ENCODE measurements at regions not wholly inside any gene's neighbourhood (a gene's known extent, or its start where the extent isn't known, plus 50 kb on each side); places are given as distances from the start of the nearest gene placed in this dataset.

- H3K27ac ChIP-seq (ENCODE audit: low read length) = no peak overlapping the region
- H3K27me3 ChIP-seq (ENCODE audit: insufficient read depth, low read depth, low read length) = no peaks in the 10 kb centered on the region
- H3K9me3 ChIP-seq (ENCODE audit: low read length) = no peaks in the 10 kb centered on the region
- no peak overlapping the region for H3K4me3 ChIP-seq (ENCODE audit: low read length)
- H3K79me2 ChIP-seq (replicated peaks; ENCODE audit: insufficient read depth, low read length) = no peaks in the 10 kb centered on the region
- no peaks in the 10 kb centered on the region for H4K20me1 ChIP-seq (ENCODE audit: insufficient read depth)
- no peaks in the 10 kb centered on the region for H3K36me3 ChIP-seq (ENCODE audit: insufficient read depth, low read length)
- no peak overlapping the region for H2AFZ ChIP-seq (ENCODE audit: low read depth, low read length)
- no peak overlapping the region for H3K9ac ChIP-seq (ENCODE audit: low read length)
- H3K9me2 ChIP-seq (ENCODE audit: insufficient read depth, low read length) = no peaks in the 10 kb centered on the region
- H3F3A ChIP-seq (ENCODE audit: insufficient read depth, low read length, poor library complexity, severe bottlenecking) = no peaks in the 10 kb centered on the region
- TF ChIP-seq EZH2 (IDR thresholded peaks at IDR 0.05; ENCODE audit: borderline replicate concordance, insufficient read depth, low read length, poor library complexity, severe bottlenecking) = no peak
- no peak overlapping the region for H3K4me2 ChIP-seq (ENCODE audit: low read length)
These were observed 226.8 kb downstream of the CETN3 start for GRCh38 chr5:90182726-90183125.

- Histone ChIP-seq H3K79me2 (replicated peaks; ENCODE audit: insufficient read depth, low read length) (no peaks in the 10 kb centered on the region), H3F3A (ENCODE audit: insufficient read depth, low read length, poor library complexity, severe bottlenecking) (no peaks in the 10 kb centered on the region), H3K36me3 (ENCODE audit: insufficient read depth, low read length) (no peaks in the 10 kb centered on the region), H3K27me3 (ENCODE audit: insufficient read depth, low read depth, low read length) (no peaks in the 10 kb centered on the region), H4K20me1 (ENCODE audit: insufficient read depth) (no peaks in the 10 kb centered on the region), H2AFZ (ENCODE audit: low read depth, low read length) (no peak overlapping the region), H3K9ac (ENCODE audit: low read length) (no peak overlapping the region), H3K9me2 (ENCODE audit: insufficient read depth, low read length) (no peaks in the 10 kb centered on the region), H3K4me3 (ENCODE audit: low read length) (no peak overlapping the region), H3K4me2 (ENCODE audit: low read length) (no peak overlapping the region), H3K27ac (ENCODE audit: low read length) (no peak overlapping the region), H3K9me3 (ENCODE audit: low read length) (no peaks in the 10 kb centered on the region)
- TF ChIP-seq CTCF (IDR thresholded peaks at IDR 0.05; ENCODE audit: poor library complexity, severe bottlenecking) (no peak), EZH2 (IDR thresholded peaks at IDR 0.05; ENCODE audit: borderline replicate concordance, insufficient read depth, low read length, poor library complexity, severe bottlenecking) (no peak), SMC3 (conservative IDR thresholded peaks at IDR 0.05; ENCODE audit: poor library complexity) (no peak)
These were observed 235.3 kb downstream of the CETN3 start for GRCh38 chr5:90174236-90174635.

GRCh38 chr5:90173299-90174030, 236.1 kb downstream of the CETN3 start:
- no peak overlapping the region for H3K27ac ChIP-seq (ENCODE audit: low read length)
- H2AFZ ChIP-seq (ENCODE audit: low read depth, low read length) = no peak overlapping the region
- H3F3A ChIP-seq (ENCODE audit: insufficient read depth, low read length, poor library complexity, severe bottlenecking) = no peaks in the 10 kb centered on the region
- no peaks in the 10 kb centered on the region for H3K79me2 ChIP-seq (replicated peaks; ENCODE audit: insufficient read depth, low read length)
- no peaks in the 10 kb centered on the region for H3K36me3 ChIP-seq (ENCODE audit: insufficient read depth, low read length)
- H3K27me3 ChIP-seq (ENCODE audit: insufficient read depth, low read depth, low read length) = no peaks in the 10 kb centered on the region
- H4K20me1 ChIP-seq (ENCODE audit: insufficient read depth) = no peaks in the 10 kb centered on the region
- no peaks in the 10 kb centered on the region for H3K9me3 ChIP-seq (ENCODE audit: low read length)
- H3K4me3 ChIP-seq (ENCODE audit: low read length) = no peak overlapping the region
- H3K4me2 ChIP-seq (ENCODE audit: low read length) = no peak overlapping the region
- H3K9ac ChIP-seq (ENCODE audit: low read length) = no peak overlapping the region
- no peaks in the 10 kb centered on the region for H3K9me2 ChIP-seq (ENCODE audit: insufficient read depth, low read length)
- TF ChIP-seq RAD21 (conservative IDR thresholded peaks at IDR 0.05) = no peak
- no peak for TF ChIP-seq REST (IDR thresholded peaks at IDR 0.05; ENCODE audit: borderline replicate concordance)
- no peak for TF ChIP-seq TAF1 (IDR thresholded peaks at IDR 0.05; ENCODE audit: low read depth)
- TF ChIP-seq SMC3 (conservative IDR thresholded peaks at IDR 0.05; ENCODE audit: poor library complexity) = no peak
- no peak for TF ChIP-seq EP300 (conservative IDR thresholded peaks at IDR 0.05; ENCODE audit: poor library complexity, severe bottlenecking)
- TF ChIP-seq EZH2 (IDR thresholded peaks at IDR 0.05; ENCODE audit: borderline replicate concordance, insufficient read depth, low read length, poor library complexity, severe bottlenecking) = no peak
- no peak for TF ChIP-seq CTCF (IDR thresholded peaks at IDR 0.05; ENCODE audit: poor library complexity, severe bottlenecking)
- TF ChIP-seq MXI1 (conservative IDR thresholded peaks at IDR 0.05; ENCODE audit: poor library complexity, severe bottlenecking) = no peak
- TF ChIP-seq POLR2AphosphoS5 (IDR thresholded peaks at IDR 0.05) = no peak

Data from neural cell (in vitro differentiated cells).